Peyer's patch (tissue), 4 donors: ENCODE measurements at regions not wholly inside any gene's neighbourhood (a gene's known extent, or its start where the extent isn't known, plus 50 kb on each side); places are given as distances from the start of the nearest gene placed in this dataset.

Source experiments
- POLR2A ChIP-seq, 2 donors: fragments of 450-650 bp; IDR thresholded peaks; one replicate each; pipeline ENCODE4 v1.5.1; 2017; ENCODE audit warnings: antibody characterized with exemption in 2 of 2, mild to moderate bottlenecking in 2 of 2, moderate library complexity in 2 of 2
- TF ChIP-seq, protein P1 (sequence below), 6 experiments: fragments of 450-650 bp in 4 of 6; fragments of 200-600 bp in 2 of 6; sonication (generic) in 1 of 6; IDR thresholded peaks; one replicate each; pipeline ENCODE4 v1.5.1; 2017 to 2019; ENCODE audit warnings: antibody characterized with exemption in 6 of 6, mild to moderate bottlenecking in 3 of 6, moderate library complexity in 1 of 6

DNA sequence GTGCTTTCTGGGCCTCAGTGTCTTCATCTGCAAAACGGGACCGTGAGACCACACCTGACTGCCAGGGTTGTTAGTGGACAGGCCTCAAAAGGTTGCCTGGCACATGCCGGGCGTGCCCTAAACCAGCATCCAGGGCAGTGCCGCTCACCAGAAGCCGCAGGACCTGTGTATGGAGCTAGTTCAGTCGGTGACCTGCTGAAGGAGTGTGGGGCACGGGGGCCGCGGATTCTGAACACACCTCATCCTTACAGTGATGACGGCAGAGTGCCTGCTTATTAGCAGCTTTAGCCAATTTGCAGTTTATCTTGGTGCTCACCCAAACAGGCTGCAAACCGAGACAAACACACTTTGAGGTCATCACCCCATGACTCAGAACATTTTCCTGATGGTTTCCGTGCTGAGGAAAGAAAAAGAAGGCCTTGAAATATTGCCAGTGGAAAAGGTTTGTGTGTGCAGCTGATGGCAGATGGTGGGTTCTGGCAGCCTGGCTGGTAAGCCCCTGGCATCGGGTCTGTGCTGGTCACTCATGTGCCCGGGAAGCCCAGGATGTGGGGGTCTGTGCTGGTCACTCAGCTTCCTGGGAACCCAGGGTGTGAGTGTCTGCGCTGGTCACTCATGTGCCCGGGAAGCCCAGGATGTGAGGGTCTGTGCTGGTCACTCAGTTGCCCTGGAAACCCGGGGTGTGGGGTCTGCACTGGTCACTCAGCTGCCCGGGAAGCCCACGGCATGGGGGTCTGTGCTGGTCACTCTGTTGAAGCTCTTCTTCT lies 153.8 kb downstream of the ERMARD start:
- TF ChIP-seq, protein P1, sequence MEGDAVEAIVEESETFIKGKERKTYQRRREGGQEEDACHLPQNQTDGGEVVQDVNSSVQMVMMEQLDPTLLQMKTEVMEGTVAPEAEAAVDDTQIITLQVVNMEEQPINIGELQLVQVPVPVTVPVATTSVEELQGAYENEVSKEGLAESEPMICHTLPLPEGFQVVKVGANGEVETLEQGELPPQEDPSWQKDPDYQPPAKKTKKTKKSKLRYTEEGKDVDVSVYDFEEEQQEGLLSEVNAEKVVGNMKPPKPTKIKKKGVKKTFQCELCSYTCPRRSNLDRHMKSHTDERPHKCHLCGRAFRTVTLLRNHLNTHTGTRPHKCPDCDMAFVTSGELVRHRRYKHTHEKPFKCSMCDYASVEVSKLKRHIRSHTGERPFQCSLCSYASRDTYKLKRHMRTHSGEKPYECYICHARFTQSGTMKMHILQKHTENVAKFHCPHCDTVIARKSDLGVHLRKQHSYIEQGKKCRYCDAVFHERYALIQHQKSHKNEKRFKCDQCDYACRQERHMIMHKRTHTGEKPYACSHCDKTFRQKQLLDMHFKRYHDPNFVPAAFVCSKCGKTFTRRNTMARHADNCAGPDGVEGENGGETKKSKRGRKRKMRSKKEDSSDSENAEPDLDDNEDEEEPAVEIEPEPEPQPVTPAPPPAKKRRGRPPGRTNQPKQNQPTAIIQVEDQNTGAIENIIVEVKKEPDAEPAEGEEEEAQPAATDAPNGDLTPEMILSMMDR (IDR thresholded peaks at IDR 0.05) = no peak
- TF ChIP-seq POLR2A (IDR thresholded peaks at IDR 0.05) = no peak
